ENCODE measurements at regions not wholly inside any gene's neighbourhood (a gene's known extent, or its start where the extent isn't known, plus 50 kb on each side); places are given as distances from the start of the nearest gene placed in this dataset.

DNA sequence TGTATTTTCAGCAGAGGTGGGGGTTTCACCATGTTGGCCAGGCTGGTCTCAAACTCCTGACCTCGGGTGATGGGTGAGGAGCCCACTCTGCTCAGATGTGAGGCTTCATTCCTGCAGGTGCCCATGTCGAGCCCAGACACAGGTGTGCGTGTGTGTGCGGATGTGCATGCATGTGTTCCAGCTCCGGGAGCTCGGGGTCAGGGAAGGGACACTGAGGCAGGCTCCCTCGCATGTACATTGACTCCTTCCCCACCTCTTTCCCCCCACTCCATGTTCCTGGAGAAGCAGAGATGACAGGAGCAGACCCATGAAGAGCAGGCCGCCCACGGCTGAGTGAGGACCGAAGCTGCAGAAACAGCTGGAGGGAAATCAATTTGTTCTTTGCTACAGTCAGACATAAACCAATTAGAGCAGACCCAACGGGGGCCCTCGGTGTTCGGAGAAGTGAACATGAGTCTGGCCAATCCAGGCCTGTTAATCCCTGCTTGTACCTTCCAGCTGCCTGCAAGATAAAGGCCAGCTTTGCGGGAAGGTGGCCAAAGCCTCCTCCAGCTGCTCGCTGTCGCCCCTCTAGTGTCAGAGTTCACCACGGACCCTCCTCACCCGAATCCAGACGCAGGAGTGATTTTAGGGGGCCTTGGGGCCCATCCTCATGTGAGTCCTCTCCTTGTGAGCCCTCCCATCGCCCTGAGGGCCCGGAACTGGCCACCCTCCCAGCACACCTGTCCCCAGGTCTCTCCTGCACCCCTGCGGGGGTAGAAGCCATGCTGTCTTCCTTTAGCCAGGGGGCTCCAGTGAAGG, 321.0 kb upstream of the RTL1 start:
- H3K36me3 ChIP-seq (replicated peaks in 1 of 2; ENCODE audit: control insufficient read depth in 1 of 2, insufficient read depth in 2 of 2, low read length in 2 of 2): no peaks in the 10 kb centered on the region
- no peaks in the 10 kb centered on the region for H4K20me1 ChIP-seq (ENCODE audit: insufficient read depth, low read length)
- H3K27me3 ChIP-seq (ENCODE audit: control insufficient read depth in 2 of 2, insufficient read depth in 2 of 2, low read length in 2 of 2): no peaks in the 10 kb centered on the region
- no peak overlapping the region for H3K4me2 ChIP-seq (replicated peaks; ENCODE audit: extremely low read depth, low read length, poor library complexity, severe bottlenecking)
- no peak overlapping the region for H3K9ac ChIP-seq (ENCODE audit: insufficient read depth, low read length, poor library complexity, severe bottlenecking)
- DNase-seq: no peak
- no peak overlapping the region for H2AFZ ChIP-seq (ENCODE audit: insufficient read depth, low read depth, low read length, poor library complexity, severe bottlenecking)
- TF ChIP-seq, protein P1, sequence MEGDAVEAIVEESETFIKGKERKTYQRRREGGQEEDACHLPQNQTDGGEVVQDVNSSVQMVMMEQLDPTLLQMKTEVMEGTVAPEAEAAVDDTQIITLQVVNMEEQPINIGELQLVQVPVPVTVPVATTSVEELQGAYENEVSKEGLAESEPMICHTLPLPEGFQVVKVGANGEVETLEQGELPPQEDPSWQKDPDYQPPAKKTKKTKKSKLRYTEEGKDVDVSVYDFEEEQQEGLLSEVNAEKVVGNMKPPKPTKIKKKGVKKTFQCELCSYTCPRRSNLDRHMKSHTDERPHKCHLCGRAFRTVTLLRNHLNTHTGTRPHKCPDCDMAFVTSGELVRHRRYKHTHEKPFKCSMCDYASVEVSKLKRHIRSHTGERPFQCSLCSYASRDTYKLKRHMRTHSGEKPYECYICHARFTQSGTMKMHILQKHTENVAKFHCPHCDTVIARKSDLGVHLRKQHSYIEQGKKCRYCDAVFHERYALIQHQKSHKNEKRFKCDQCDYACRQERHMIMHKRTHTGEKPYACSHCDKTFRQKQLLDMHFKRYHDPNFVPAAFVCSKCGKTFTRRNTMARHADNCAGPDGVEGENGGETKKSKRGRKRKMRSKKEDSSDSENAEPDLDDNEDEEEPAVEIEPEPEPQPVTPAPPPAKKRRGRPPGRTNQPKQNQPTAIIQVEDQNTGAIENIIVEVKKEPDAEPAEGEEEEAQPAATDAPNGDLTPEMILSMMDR (IDR thresholded peaks at IDR 0.05): no peak
- no peak overlapping the region for H3K4me3 ChIP-seq (replicated peaks in 1 of 3; ENCODE audit: low read depth in 2 of 3, low read length in 3 of 3)
- Mint-ChIP-seq H3K4me3 (no peak overlapping the region), H3K27me3 (ENCODE audit: low read depth in 3 of 3) (peaks cover 1 to 6% (median 2%) of the 10 kb centered on the region in 3 donors), H3K9me3 (peaks cover 0 to 3% (median 0%) of the 10 kb centered on the region in 7 donors), H3K27ac (peak overlapping the region in 1 of 7 donors; percentile 46), H3K36me3 (no peaks in the 10 kb centered on the region), H3K4me1 (no peaks in the 10 kb centered on the region)
- intact Hi-C loops (cut with micrococcal nuclease): no loop called here
- H3K27ac ChIP-seq (ENCODE audit: low read depth in 1 of 2, low read length in 2 of 2): no peak overlapping the region
- H3K79me2 ChIP-seq (ENCODE audit: insufficient read depth, low read length): no peaks in the 10 kb centered on the region
- 89% methylated on average over 21 of the region's 22 CpGs for WGBS (ENCODE audit: insufficient coverage)
- H3K9me3 ChIP-seq (replicated peaks in 1 of 2; ENCODE audit: control insufficient read depth in 1 of 2, insufficient read depth in 1 of 2, low read length in 2 of 2): no peaks in the 10 kb centered on the region
- no peaks in the 10 kb centered on the region for H3K4me1 ChIP-seq (ENCODE audit: control insufficient read depth in 1 of 2, insufficient read depth in 2 of 2, low read length in 2 of 2)

DNA sequence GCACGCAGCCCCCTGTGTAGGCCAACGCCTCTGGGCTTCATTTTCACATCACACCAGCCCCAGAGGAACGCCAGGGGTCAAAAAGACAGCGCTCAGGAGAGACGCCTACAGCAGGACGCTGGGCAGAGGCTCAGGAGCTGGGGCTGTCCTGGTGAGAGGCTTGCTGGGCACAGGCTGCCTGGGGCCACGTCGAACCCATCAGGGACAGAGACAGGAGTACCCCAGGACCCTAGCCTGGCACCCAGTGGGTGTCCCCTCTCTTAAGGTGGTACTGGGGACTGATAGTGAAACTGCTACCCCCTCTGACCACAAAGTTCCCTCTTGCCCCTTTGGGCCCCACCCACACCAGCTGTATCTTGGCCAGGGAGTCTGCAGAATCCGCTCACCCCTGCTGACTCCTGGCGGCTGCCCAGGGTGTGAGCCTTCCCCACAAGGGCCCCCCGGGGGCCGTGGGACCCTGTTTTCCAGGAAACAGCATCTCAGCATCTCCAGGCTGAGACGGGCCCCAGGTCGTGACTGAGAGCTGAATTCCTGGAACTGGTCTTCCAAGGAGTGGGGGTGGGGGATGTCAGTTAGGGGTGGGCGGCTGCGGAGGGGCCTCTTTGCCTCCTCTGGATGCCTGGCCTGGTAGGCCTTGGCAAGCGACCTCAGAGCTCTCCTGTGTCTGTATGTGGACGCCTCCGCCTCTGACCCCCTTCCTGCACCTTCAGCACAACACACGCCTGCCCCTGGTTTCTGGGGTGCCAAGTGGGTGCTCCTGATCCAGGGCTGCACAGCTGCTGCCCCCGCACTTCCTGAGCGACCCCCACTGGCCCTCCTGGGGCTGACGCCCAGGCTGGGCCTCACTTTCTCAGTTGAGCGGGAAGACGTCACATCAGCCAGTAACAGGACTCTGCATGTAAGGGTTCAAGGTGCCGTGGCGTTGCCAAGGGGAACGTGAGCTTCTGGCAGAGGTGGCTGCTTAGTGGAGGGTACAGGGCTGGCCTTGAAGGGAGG, 321.9 kb upstream of the RTL1 start:
- WGBS (ENCODE audit: insufficient coverage): 48% methylated on average over 23 of the region's 28 CpGs
- H3K79me2 ChIP-seq (ENCODE audit: insufficient read depth, low read length): no peaks in the 10 kb centered on the region
- no peaks in the 10 kb centered on the region for H4K20me1 ChIP-seq (ENCODE audit: insufficient read depth, low read length)
- no peaks in the 10 kb centered on the region for H3K36me3 Mint-ChIP-seq
- H3K27ac ChIP-seq (ENCODE audit: low read depth in 1 of 2, low read length in 2 of 2): no peak overlapping the region
- H3K4me1 Mint-ChIP-seq: no peaks in the 10 kb centered on the region
- H3K9me3 Mint-ChIP-seq: peaks cover 0 to 3% (median 0%) of the 10 kb centered on the region in 7 donors
- no peaks in the 10 kb centered on the region for H3K36me3 ChIP-seq (replicated peaks in 1 of 2; ENCODE audit: control insufficient read depth in 1 of 2, insufficient read depth in 2 of 2, low read length in 2 of 2)
- intact Hi-C loops (cut with micrococcal nuclease): no loop called here
- DNase-seq: no peak
- peak overlapping the region in 1 of 7 donors; percentile 46 for H3K27ac Mint-ChIP-seq
- H3K27me3 Mint-ChIP-seq (ENCODE audit: low read depth in 3 of 3): peaks cover 1 to 6% (median 2%) of the 10 kb centered on the region in 3 donors
- TF ChIP-seq, protein P1 (IDR thresholded peaks at IDR 0.05): no peak
- no peak overlapping the region for H3K9ac ChIP-seq (ENCODE audit: insufficient read depth, low read length, poor library complexity, severe bottlenecking)
- H2AFZ ChIP-seq (ENCODE audit: insufficient read depth, low read depth, low read length, poor library complexity, severe bottlenecking): no peak overlapping the region
- H3K4me1 ChIP-seq (ENCODE audit: control insufficient read depth in 1 of 2, insufficient read depth in 2 of 2, low read length in 2 of 2): no peaks in the 10 kb centered on the region
- H3K9me3 ChIP-seq (replicated peaks in 1 of 2; ENCODE audit: control insufficient read depth in 1 of 2, insufficient read depth in 1 of 2, low read length in 2 of 2): no peaks in the 10 kb centered on the region
- H3K27me3 ChIP-seq (ENCODE audit: control insufficient read depth in 2 of 2, insufficient read depth in 2 of 2, low read length in 2 of 2): no peaks in the 10 kb centered on the region
- no peak overlapping the region for H3K4me2 ChIP-seq (replicated peaks; ENCODE audit: extremely low read depth, low read length, poor library complexity, severe bottlenecking)
- no peak overlapping the region for H3K4me3 ChIP-seq (replicated peaks in 1 of 3; ENCODE audit: low read depth in 2 of 3, low read length in 3 of 3)
- H3K4me3 Mint-ChIP-seq: no peak overlapping the region

Measured in CD14-positive monocyte (primary cell).